Choroid plexus epithelial cell (primary cell): ENCODE measurements at regions not wholly inside any gene's neighbourhood (a gene's known extent, or its start where the extent isn't known, plus 50 kb on each side); places are given as distances from the start of the nearest gene placed in this dataset.

Experiments used
- DNase-seq: peaks from one replicate; pipeline ENCODE4 v3.0.0-alpha.2; 2010; ENCODE audit warnings: low read depth
- H3K4me3 ChIP-seq: 2 replicates; pipeline ENCODE4 v1.5.1; 2011; ENCODE audit warnings: low read depth, mild to moderate bottlenecking, control low read depth, low read length, moderate library complexity
- TF ChIP-seq, protein P1 (sequence below): conservative IDR thresholded peaks from 2 replicates; pipeline ENCODE4 v1.5.1; 2011; ENCODE audit warnings: low read depth, mild to moderate bottlenecking, control low read depth, inconsistent platforms, low read length, moderate library complexity

DNA sequence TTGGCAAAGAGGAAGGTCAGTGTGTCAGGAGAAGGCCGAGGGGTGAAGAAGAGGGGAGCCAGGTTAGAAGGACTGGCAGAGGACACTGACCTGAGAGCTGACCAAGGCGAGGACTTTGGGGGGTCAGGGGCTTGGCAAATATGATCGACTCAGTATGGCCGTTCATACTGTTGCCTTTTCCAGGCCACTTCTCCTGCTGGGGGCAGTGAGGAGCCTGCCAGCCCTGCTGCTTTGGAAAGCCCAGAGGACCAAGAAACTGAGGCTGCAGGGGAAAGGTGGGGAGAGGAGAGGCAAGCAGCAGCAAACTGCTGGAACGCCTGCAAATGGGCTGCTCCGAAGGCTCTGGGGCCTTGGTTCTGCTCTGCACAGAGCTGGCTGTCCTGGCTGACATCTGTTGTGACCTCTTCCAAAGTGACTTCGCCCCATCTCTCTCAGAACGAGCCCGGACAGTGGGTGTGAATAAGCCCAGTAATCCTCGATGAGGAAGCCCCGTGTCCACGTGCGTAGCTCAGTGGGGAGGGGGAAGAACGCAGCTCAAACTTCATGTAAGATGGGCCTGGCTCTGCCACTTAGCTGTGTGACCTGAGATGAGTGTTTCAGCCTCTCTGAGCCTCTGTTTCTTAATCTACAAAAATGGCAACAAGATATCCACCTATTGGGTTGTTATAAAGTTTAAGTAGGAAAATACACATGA, 111.3 kb downstream of the SALL1 start:
- no peak overlapping the region for H3K4me3 ChIP-seq
- DNase-seq: no peak
- TF ChIP-seq, protein P1, sequence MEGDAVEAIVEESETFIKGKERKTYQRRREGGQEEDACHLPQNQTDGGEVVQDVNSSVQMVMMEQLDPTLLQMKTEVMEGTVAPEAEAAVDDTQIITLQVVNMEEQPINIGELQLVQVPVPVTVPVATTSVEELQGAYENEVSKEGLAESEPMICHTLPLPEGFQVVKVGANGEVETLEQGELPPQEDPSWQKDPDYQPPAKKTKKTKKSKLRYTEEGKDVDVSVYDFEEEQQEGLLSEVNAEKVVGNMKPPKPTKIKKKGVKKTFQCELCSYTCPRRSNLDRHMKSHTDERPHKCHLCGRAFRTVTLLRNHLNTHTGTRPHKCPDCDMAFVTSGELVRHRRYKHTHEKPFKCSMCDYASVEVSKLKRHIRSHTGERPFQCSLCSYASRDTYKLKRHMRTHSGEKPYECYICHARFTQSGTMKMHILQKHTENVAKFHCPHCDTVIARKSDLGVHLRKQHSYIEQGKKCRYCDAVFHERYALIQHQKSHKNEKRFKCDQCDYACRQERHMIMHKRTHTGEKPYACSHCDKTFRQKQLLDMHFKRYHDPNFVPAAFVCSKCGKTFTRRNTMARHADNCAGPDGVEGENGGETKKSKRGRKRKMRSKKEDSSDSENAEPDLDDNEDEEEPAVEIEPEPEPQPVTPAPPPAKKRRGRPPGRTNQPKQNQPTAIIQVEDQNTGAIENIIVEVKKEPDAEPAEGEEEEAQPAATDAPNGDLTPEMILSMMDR: no peak

DNA sequence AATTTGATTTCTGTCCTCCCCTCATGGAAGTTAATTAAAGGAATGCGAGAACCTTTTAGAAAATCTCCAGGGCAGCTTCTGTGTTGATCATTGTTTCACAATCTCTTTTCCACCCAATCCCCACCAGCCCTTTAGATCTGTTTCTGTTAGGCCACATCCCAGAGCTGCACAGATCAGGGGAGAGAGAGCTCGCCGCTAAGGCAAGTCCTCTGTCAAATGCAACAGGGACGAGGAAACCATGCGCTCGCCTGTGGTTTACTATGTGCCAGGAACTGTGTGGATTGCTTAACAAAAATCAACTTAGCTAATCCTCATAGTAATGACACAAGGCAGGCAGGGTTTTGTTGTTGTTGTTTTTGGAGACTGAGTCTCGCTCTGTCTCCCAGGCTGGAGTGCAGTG, 115.4 kb downstream of the SALL1 start:
- TF ChIP-seq, protein P1: no peak
- no peak for DNase-seq
- H3K4me3 ChIP-seq: no peak overlapping the region

GRCh38 chr16:51035110-51035498, 116.0 kb downstream of the SALL1 start:
- H3K4me3 ChIP-seq: no peak overlapping the region
- TF ChIP-seq, protein P1: no peak
- no peak for DNase-seq

- DNase-seq: no peak
- TF ChIP-seq, protein P1: no peak
- no peak overlapping the region for H3K4me3 ChIP-seq
These were observed 116.5 kb downstream of the SALL1 start for GRCh38 chr16:51034481-51035109.

DNA sequence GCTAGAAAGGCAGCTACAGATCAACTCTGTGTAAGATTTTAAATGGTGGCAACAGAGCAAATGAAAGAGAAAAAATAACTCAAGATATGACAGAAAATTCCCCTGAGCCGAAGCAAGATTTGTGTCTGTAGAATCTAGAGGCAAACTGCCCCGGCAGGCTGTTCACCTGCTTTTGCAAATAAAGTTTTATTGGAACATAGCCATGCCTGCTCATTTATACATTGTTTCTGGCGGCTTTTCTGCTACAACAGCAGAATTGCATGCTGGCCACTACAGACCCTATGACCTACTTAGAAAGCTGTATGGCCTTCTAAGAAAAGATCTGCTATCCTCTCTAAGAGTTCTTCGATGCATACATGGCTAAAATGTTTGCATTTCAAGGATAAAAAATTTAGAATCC, 119.5 kb downstream of the SALL1 start:
- DNase-seq: no peak
- no peak overlapping the region for H3K4me3 ChIP-seq
- TF ChIP-seq, protein P1: no peak

GRCh38 chr16:51030516-51030915, 120.6 kb downstream of the SALL1 start:
- DNase-seq: no peak
- no peak overlapping the region for H3K4me3 ChIP-seq
- TF ChIP-seq, protein P1: no peak
